ENCODE measurements at regions not wholly inside any gene's neighbourhood (a gene's known extent, or its start where the extent isn't known, plus 50 kb on each side); places are given as distances from the start of the nearest gene placed in this dataset.
A peak's percentile ranks its signal among the peaks of the same experiment; 100 is the strongest.

DNA sequence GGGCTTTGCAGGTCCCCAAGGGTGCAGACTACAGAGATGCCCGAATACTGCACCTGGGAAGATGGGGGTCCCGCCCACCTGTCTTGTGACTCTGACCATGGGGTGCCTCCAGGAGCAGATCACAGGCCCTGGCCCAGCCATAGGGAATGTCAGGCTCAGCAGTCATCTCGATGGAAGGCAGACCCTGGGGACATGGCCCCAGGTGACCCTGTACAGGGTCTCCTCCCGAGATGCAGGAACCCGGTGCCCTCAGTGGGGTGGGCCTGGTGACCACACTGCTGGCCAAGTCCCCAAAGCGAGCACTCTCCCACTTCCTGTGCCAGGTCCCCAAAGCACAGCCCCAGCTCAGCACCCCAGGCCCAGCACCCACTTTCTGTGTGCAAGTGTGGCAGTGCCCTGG, 903.7 kb upstream of the USP15 start:
- no peak for FAIRE-seq

GRCh38 chr12:61357496-61357895, 902.7 kb upstream of the USP15 start:
- no peak for FAIRE-seq

DNA sequence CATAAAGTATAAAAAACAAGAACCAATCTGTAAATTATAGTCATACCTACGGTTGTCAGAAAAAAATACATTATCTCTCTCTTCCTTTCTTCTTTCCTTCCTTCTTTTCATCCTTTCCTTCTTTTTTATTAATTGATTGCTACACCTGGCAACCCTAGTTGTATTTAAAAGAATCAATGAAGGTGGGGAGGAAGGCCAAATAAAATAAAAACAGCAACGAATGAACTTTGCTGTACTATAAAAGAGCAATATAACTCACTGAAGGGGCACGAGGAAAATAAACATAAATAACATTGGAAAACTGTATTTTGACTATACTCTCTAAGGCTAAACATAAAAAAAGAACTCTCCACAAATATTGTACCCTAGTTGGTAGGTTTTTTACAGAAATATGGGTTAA, 898.2 kb upstream of the USP15 start:
- FAIRE-seq, result no peak

GRCh38 chr12:61365001-61365400, 895.2 kb upstream of the USP15 start:
- FAIRE-seq, result no peak

- no peak for FAIRE-seq
These were observed 892.9 kb upstream of the USP15 start for GRCh38 chr12:61367281-61367785.

- FAIRE-seq, result no peak
These were observed 890.8 kb upstream of the USP15 start for GRCh38 chr12:61369241-61369910.

DNA sequence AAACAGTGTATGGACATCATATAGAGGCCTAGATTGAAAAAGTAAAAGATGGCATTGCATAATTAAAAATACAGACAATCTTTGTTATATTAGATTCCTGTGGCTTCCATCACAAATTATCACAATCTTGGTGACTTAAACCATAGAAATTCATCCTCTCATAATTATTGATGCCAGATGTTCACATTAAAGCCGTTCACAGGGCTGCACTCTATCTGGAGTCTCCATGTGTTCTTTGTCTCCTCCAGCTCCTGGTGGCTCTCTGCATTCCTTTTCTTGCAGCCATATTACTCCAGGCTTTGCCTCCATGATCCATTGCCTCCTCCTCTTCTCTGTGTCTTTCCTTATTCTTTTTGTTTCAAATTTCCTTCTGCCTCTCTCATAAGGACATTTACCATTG, 875.7 kb upstream of the USP15 start:
- no peak for FAIRE-seq

GRCh38 chr12:61385771-61386170, 874.4 kb upstream of the USP15 start:
- no peak for FAIRE-seq

GRCh38 chr12:61397668-61398067, 862.5 kb upstream of the USP15 start:
- FAIRE-seq, result no peak

DNA sequence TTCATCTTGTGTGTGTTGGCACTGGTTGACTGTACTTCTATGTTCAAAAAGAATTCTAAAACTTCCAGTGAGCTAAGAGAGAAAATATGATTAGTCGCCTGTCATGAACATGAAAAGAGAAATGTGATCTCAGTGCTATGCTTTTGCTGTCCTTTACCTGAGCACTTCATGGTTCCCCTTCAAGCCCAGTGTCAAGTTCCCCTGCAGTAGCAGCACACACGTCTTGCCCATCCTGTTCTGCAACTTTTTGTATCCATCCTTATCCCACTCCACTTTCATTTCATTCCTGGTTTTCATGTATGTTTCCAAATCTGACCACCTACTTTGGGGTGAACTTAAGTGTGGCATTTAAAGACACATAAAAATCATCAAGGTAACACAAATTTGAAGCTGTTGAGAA, 848.0 kb upstream of the USP15 start:
- FAIRE-seq, result no peak

- FAIRE-seq, result no peak
These were observed 845.7 kb upstream of the USP15 start for GRCh38 chr12:61414470-61414869.

DNA sequence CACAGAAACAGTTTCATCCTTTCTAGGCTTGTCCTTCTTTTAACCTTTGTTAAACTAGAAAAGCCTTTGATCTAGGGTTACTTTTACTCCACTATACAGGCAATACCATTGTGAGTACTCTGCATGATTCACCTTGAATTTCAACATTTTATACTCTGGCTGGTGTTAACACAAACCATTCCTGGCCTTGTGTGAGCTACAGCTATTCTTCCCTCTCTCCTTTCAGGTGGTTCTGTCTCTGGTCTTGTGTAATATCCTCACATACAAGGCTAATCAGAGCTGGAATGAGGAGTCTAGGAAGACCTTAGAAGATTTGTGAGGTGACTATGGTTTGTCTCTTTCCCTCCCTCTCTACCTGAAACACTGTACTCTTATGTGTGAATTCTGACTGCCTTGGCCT, 837.4 kb upstream of the USP15 start:
- FAIRE-seq, result no peak

- no peak for FAIRE-seq
These were observed 808.1 kb upstream of the USP15 start for GRCh38 chr12:61452076-61452475.

DNA sequence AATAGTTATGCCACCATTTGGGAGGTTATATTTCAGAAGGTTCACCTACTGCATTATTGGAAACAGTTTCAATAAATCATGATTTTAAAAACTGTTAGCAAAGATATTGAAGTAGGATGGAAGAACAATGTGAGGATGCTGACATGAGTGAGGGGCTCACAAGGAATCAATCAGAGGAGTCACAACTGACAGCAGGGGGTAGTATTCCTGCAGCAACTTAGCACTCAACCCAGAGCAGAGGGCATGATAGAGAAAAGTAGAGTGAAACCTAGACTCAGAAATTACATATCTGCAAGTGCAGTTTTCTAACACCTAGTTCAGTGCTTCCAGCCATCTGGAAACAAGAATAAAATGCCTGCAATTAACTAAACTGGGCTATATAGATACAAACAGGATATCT, 772.5 kb upstream of the USP15 start:
- no peak for FAIRE-seq

GRCh38 chr12:61490526-61491498, 769.4 kb upstream of the USP15 start:
- no peak for FAIRE-seq

GRCh38 chr12:61502179-61502578, 758.0 kb upstream of the USP15 start:
- peak; percentile 96 for FAIRE-seq

DNA sequence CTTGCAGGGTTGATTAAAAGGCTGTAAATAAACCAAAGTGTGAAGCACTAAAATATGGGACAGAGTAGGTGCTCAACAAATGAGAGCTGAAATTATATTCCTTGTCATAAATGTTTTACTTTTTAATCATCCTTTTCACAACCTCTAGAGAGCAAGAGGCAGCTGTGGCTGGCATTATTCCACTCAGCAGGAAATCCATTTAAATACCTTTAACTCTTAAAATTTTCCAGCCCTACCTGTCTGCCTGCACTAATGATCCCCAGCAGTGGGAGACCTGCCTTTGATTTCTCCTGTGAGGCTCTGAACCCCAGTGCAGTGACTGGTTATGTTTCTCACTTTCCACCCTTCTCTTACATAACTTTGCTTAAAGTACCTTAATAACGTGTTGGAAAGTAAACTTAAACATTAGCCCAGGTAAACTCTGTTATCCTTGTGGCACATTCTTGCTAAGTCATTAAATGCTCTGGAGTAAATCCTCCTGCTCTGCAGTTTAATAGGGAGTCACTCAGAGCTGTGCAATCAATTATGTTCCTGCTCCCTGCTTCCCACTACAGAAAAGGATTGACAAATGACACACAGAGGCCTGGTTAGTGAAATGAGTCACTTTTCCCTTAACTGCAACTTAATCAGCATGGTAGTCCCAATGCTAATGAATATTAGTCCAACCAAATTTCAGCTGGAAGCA, 755.7 kb upstream of the USP15 start:
- FAIRE-seq, result no peak

DNA sequence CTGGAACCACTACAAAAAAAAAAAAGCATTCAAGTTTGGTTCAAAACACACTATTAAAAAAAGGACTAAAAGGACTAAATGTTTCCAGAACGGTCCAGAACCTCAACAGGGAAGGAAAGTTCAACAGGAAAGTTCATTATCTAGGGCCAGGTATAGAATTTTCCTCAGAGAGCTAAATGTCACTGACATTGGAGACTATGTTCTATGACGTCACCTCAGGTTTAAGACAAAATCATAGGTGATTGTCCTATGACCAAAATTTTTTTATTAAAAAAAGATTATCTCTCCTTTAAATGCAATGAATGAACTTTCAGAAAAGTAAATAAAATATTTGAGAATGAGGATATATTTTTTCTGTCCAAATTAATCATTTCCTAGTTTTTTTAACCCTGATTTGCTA, 746.7 kb upstream of the USP15 start:
- no peak for FAIRE-seq

- FAIRE-seq, result no peak
These were observed 746.2 kb upstream of the USP15 start for GRCh38 chr12:61514016-61514415.

- FAIRE-seq, result no peak
These were observed 738.9 kb upstream of the USP15 start for GRCh38 chr12:61521258-61521657.

- FAIRE-seq, result no peak
These were observed 736.8 kb upstream of the USP15 start for GRCh38 chr12:61523276-61523992.

DNA sequence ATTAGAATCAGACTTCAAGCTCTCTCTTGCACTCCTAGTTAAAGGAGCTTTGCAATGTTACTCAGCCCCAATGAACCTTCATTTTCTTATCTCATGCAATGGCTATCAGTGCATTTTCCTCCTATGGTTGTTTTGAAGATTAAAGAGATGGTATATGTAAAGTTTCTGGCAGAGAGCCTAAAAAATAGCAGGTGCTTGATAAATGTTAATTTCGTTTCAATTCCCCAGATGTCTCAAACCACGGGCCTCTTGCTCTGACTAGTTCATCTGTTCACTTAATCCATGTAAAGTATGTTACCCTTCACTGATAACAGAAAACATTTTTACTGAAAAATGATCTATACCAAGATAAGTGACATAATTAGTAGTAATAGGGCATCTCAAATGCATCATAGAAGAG, 735.4 kb upstream of the USP15 start:
- no peak for FAIRE-seq

GRCh38 chr12:61525331-61525730, 734.9 kb upstream of the USP15 start:
- FAIRE-seq, result no peak

Measured in TTC549 (cell line).